GM19328 (cell line): ENCODE measurements at regions not wholly inside any gene's neighbourhood (a gene's known extent, or its start where the extent isn't known, plus 50 kb on each side); places are given as distances from the start of the nearest gene placed in this dataset.
A peak's percentile ranks its signal among the peaks of the same experiment; 100 is the strongest.

Experiments
- ATAC-seq: cut with Tn5 transposase; IDR thresholded peaks from one replicate; pipeline ENCODE4 v1.9.1; 2021; ENCODE audit warnings: mild to moderate bottlenecking, moderate library complexity; ENCODE audit not compliant: unreplicated experiment

DNA sequence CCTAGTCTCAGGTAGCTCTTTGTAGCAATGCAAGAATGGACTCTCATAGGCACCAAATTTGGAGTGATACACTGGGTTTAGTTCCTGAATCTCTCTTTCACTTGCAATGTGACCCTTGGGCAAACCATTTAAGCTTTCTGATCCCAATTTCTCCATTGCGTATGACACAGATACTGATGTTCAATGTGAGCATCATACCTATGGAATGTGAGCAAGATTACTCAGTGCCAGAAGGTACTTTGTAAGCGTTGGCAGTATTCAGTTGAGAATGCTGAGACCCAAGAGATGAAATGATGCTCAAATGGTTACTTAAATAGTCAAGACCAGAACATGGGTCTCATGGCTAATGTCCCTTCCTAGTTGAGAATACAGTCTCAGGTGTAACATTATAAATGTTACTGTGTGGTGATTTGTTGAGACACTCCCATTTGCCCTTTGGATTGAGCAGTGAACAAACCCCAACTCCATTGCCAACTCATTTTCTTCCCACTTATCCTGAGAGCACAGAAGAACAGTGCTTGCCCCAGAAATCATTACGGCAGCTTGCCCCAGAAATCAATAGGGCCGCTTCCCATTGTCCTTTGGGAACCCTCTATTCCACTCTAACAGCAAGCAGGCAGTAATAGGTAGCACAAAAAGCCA is 134.1 kb downstream of the SOX9 start:
- ATAC-seq = no peak

DNA sequence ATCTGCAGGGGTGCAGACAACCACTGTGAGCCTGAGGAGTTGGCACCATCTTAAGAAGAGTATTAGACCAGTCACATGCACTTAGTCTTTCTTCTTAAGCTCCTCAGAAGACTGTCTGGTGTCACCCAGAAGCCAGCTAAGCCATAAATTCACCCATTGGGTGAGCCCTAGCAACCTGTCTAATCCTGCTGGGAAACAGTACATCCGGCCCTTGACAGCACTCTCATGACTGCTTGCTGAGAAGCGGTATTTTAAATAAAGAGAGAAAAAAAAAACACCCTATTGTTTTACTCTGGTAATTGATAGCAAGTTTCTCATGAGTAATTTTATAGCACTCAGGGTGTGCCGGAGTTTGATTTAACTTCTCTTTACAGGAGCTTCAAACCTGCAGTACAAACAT is 134.7 kb downstream of the SOX9 start:
- no peak for ATAC-seq

DNA sequence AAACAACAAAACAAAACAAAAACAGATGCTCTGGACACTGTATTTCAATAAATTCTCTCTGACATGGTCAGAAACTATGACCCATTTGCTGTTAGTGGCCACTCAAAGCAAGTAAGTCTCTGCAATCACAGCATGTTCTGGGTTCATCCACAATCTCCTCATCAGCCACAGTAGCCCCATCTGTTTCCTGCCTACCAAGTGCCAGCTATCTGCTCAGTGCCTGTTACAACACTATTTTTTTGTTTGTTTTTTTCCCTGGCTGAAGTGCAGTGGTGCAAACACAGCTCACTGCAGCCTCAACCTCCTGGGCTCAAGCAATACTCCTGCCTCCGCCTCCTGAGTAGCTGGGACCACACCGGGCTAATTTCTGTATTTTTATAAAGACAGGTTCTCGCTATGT is 137.9 kb downstream of the SOX9 start:
- ATAC-seq = no peak

DNA sequence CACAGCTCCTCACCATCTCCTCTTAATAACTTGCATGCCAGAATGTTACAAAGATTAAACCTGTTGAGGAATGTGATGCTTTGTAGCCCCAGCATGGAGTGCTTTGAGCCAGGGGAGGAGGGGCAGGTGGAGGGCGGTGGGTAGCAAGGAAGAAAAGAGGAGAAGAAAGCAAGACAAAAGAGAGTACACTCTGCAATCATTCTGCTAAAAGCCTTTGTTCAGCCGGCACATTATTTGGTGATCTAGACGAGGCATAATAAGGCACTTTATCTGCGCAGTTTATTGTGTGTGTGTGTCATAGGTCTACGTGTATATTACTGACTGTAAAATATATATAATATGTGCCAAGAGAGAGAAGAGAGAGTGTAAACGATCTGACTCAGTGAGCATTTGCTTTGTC is 139.1 kb downstream of the SOX9 start:
- ATAC-seq = no peak

DNA sequence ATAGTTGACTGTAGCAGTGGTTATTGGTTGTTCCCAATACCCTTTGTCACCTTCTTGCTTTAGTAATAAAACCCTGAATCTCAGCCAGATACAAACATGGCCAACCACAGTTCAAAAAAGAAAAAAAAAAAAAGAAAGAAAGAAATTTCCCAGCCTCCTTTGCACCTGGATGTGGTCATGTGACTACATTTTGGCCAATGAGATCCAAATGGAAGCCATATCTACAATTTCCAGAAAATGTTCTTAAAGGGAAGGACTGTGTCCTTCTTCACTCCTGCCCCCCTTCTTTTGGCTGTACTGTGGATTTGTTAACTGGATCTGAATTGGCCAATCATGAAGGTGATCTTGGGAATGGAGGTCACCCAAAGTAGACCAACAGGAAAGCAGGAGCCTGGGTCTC is 141.9 kb downstream of the SOX9 start:
- ATAC-seq = no peak

DNA sequence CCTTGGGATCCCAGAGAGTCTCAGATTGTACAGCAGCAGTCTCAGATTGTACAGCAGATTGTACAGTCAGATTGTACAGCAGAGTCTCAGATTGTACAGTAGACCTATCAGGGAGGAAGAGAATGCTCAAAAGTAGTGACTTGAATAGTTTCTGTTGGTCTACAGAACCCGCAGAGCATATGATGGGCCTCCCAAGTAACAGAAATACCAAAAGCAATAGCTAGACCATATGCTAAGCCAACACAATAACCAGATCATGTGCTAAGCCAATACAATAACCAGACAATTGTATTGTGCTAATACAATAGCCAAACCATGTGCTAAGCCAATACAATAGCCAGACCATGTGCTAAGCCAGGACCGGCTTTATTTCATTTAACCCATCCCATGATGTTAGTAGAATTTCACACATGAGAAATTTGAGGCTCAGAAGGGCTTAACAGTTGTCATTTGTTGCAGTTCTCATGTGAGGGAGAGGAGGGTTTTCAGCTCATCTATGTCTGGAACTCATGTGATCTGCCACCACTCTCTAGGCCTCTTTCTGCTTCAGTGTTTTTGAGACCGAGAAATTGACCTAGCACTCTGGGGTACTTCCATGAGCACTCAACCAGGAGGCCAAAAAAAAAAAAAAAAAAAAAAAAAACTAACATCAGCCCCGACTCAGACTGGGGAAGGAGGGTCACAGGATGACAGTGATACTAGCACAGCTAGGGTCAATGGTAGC is 144.0 kb downstream of the SOX9 start:
- ATAC-seq = peak; percentile 51

DNA sequence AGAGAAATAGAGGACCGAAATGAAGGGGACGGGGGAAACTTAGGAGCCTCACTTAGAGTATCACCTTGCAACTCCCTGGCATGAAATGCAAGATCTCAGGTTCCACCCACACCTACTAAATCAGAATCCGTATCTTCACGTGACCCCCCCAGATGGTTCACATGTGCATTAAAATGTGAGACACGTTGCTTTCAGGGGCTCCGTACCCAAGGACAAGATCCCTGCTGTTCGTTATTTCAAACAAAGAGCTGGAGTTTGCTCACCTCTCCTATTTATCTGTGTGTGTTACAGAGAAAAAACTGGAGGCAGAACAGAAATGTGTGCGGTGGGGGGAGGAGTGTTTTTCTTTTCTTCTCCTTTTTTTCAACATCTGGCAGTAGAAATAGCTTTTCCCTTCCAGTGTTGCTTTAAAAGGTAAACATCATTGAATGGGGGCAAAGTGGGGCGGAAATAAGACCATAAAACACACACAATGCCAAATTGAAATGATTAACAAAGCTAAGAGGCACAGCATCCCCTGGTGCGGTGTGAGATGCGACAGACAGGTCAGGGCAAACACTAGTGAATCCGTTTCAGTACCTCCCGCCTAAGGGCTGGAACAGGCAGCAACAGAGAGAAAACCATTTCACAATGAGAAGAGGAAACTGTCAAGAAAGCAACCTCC is 145.4 kb downstream of the SOX9 start:
- no peak for ATAC-seq

DNA sequence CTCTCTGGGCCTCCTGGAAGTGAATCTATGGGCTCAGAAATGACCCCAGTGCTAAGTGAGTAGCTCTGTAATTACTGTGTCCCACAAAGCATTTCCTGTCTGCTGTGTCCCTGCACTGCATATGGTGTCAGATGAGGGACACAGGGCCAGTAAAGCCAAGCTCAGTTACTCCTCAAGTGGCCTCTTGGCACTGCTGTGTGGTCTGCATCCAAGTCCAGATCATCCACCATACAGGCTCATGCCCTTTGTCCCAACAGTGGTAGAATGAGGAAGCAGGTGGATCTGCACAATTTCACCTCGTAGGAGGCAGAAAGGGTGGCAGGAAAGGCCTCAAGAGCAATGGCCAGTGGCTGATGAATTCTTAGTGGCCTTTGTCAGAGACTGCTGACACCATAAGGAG is 146.8 kb downstream of the SOX9 start:
- no peak for ATAC-seq

DNA sequence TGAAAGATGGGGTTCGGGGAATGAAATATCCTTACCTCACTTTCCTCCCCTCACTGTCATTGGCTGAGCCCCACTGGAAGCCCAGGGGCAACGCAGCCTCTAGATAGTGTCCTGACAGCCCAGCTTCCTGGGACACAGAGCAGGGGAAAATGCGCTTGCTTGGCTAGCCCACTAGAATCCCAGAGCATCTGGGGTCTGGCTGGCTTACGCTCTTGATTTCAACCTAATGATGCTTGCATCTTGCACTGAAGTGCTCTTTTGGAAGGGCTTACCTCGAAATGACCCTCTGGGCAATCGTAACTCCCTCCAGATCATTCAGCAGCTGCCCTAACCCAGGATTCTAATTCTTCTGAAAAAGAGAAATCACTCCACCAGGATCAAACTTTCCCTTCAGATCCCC is 147.6 kb downstream of the SOX9 start:
- no peak for ATAC-seq

DNA sequence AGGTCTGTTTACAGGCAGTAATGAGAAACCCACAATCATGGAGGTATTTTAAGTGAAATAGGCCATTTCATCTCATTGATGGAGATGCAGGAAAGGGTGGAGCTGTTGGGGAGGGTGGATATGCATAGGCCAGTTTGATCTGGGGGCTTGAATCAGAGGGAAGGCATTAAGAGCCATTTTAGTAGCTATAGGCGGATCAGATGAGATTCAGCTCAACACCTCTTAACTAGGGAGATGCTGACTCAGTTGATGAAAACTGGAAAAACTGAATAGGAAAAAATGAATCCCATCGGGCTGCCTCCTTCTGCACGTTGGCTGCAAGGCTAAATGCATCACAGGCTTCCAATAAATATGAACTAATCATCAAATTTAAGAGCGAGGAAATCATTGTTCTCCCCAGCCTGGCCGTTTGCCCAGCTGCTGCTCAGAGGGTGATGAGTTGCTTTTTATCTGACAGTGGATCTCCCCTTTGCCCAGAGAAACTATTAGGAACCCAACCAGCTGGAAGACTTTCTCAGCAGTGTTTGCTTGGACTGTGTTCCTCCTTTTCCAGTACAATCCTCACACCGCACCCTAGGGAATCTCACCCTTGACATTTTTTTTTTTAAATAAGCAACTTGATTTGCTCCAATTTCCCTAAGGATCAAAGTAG is 149.6 kb downstream of the SOX9 start:
- no peak for ATAC-seq

DNA sequence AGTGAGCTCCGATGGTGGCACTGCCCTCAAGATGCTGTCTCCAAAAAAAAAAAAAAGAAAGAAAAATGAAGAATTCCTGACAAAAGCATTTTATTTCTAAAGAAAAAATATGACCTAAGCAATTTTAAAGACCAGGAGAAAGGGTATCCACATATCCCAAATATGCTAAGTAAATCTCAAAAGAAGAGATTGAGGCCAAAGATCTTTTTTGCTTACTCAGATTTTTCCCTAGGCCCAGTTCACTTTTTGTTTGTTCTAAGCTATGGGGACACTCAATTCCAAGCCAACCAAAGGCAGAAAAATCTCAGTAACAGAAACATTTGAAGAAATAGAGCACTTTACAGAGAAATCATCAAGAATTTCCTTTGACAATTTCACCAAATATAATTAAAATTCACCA is 150.8 kb downstream of the SOX9 start:
- no peak for ATAC-seq

DNA sequence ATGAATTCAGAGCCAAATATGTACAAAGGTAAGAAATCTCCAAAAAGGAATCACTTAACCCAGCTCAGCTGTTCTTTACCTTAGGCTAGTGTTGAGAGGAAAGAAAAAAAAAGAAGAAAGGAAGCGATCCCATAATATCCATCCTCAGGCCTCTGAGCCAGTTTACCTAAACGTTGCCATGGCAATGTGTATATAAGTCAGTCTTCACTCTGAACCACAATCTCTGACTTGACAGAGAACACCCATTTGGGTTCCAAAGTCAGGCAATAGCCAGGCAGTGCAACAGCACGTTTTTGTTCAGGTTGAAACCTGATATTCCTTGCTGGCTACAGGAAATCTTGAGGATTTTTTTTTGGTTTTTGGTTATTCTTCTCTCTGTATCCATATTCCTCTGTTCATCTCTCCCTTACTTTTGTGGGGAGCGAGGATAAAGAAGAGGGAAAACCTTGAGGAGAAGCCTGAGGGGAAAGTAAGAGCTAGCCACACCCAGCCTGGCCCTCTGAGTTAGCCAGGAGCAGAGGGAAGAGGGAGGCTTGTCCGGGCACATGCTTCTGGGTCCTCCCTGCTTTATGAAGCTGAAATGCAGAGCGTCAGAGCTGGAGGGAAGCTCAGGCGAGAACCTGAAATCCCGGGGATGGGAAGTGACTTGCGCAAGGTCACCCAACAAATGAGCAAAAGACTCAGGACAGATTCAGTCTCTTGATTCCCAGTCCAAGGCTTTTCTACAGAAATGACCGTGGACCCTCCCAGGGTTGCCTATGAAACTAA is 152.7 kb downstream of the SOX9 start:
- ATAC-seq = no peak

DNA sequence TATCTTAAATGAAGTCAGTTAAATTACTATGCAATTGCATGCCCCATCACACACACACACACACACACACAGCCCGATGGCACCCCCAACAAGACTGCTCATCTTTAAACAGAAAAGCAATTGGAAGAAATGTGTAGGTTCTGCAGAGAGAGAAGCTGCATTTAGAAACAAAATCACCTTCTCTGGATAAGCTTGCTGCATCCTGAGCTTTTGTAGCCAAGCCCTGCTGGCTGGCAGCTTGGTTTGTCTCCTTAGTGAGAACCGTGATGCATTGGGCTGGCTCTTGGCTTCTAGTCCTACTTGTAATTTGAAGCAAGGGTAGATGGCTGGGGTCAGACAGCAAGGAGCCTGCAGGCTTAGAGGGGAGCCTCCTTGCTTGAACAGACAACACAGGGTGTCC is 153.8 kb downstream of the SOX9 start:
- no peak for ATAC-seq

DNA sequence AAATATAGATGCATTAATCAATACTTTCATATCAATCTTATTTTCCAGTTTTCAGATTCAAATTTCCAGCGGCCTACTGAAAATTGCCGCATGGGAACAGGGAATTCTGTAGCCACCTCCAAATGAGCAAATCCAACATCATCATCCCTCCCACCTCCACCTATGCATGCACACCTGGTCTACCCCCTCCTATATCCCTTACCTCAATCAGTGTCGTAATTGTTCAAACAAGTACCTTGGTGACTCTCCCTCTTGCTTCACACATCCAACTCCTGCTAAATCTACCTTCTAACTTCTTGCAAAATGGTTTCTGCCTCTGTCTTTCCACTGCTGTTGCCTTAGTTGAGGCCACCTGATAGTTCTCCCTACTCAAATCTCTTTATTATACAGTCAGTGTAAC is 160.1 kb downstream of the SOX9 start:
- ATAC-seq = no peak

DNA sequence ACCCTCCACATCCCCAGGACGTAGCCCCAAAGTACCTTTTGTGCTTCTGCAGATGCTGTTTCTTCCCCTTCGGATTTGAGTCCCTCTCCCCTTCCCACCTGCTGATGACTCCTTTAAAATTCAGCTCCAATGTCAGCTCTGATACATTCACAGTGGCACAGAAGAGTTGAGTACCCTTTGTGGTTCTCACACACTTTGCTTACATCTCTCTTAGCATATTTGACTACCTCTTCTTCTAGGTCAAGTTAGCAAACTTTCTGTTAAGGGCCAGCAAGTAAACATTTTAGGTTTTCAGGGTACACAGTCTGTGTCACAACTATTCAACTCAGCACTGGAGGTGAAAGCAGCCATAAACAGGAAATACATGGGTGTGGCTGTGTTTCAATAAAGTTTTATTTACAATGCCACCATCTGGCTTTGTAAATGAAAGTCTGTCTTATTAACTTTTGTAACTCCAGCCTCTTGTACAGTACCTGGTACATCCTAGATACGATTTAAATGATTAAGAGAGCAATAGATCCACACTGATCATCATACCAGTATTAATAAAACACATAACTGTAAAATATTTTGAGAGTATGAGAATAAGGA is 161.7 kb downstream of the SOX9 start:
- ATAC-seq = no peak

DNA sequence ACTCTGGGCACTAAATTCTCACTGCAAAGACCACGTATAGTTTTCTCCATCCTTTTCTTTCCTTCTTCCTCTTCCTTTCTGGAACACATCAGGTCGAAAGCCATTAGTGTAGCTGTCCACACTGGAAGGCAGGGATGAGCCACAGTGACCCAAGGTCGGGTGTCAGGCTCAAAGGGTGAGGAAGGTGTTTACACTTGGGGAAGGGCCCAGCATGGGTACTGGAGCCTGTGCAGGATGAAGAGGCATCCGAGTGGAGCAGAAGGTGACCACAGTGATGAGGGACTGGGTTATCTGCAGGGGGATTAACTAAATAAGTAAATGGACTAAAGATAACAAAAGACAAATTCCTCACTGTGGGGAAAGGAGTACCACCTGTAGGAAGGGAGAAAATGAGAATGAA is 164.0 kb downstream of the SOX9 start:
- ATAC-seq = no peak

DNA sequence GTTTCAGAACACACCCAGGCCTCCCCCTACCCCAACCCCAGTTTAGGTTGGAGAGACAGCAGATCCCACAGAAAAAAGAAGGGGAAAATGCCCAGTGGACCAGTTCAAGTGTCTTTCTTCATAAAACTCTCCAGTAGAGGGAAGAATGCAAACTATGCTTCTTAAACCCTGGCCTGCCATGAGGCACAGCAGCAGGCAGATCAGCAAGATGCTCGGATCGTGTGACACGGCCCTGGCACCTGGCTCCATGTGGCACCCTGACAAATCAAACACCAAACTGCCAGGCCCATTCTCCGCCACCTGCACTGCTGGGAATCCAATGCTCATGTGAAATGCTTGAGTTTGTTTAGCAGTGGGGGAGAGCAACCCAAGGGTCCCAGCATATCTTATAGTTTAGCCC is 166.8 kb downstream of the SOX9 start:
- ATAC-seq = no peak

DNA sequence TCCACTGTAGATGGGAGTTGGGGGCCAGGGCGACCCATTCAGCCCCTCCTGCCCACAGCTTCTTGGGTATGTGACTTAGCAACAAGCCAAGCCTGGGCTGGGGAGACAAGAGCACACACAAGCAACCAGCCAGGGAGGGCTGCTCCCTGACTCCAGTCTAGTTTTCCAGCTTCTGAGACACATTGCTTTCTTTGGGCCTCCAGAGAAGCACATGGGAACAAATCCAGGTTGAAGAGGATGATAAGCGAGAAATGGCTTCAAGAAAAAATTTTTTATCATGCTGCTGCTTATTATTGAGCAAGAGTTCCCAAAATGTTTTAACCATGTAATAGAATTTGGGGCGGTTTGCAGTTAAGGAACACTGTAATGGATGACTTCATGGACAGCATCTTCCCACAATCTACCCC is 173.7 kb downstream of the SOX9 start:
- ATAC-seq = no peak

DNA sequence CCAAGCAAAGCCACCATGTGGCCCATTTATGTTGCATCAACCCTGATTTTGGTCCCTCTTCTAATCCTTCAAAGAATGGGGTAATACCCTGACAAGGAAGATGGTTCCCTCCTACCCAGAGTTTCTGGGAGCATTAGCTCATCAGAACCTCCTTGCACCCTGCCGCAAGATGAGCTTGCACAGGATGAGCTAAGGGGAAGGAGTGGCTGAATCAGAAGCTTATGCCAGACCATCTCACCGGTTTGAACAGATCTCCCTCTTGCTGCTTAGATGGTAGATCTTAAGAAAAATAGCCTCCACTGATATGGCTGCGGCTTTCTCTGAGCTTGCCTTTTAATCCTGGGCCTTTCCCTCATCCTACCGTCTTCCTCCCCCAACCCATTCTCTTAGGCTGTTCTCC is 175.1 kb downstream of the SOX9 start:
- no peak for ATAC-seq

DNA sequence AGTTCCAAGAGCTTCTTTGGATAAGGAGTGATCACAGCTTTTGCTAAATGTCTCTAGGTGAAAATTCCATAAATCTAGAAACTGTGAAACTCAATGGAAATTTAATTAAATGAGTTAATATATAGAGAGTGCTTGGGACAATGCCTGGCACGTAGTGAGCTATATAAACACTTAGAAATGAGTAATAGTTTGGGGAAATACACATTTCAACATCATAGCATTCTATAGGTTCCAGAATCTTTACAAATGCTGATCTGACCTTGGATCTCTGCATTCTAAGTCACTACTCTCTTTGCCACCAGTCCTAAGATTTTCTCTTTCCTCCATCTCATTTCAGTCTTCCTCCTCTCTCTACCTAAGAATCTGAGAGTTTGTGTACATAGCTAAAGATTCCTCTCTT is 175.6 kb downstream of the SOX9 start:
- no peak for ATAC-seq
